GF-D8 (cell line): ENCODE measurements at regions not wholly inside any gene's neighbourhood (a gene's known extent, or its start where the extent isn't known, plus 50 kb on each side); places are given as distances from the start of the nearest gene placed in this dataset.
"Not testable (repeated sequence)": the region's sequence is repeated elsewhere in the genome, so short reads cannot be mapped to it uniquely, and the experiment has no call there.

ENCODE experiments used
- DNase-seq: peaks from one replicate; lab custom pipeline; 2025; lab: John Stamatoyannopoulos, UW

- not testable (repeated sequence) for DNase-seq
These were observed 731.3 kb upstream of the GRAMD2B start for GRCh38 chr5:125691738-125692530.

- no peak for DNase-seq
These were observed 727.1 kb upstream of the GRAMD2B start for GRCh38 chr5:125695996-125696655.

- no peak for DNase-seq
These were observed 726.4 kb upstream of the GRAMD2B start for GRCh38 chr5:125696762-125697161.

- no peak for DNase-seq
These were observed 724.8 kb upstream of the GRAMD2B start for GRCh38 chr5:125698420-125698819.

GRCh38 chr5:125699860-125700259, 723.3 kb upstream of the GRAMD2B start:
- DNase-seq: no peak

GRCh38 chr5:125700380-125700861, 722.8 kb upstream of the GRAMD2B start:
- no peak for DNase-seq

GRCh38 chr5:125703616-125704015, 719.6 kb upstream of the GRAMD2B start:
- no peak for DNase-seq

- no peak for DNase-seq
These were observed 718.3 kb upstream of the GRAMD2B start for GRCh38 chr5:125704888-125705287.

GRCh38 chr5:125708583-125708982, 714.6 kb upstream of the GRAMD2B start:
- no peak for DNase-seq

GRCh38 chr5:125710745-125711144, 712.5 kb upstream of the GRAMD2B start:
- no peak for DNase-seq

- DNase-seq: no peak
These were observed 710.8 kb upstream of the GRAMD2B start for GRCh38 chr5:125712397-125712796.

GRCh38 chr5:125713109-125713805, 710.0 kb upstream of the GRAMD2B start:
- DNase-seq: no peak

- no peak for DNase-seq
These were observed 708.0 kb upstream of the GRAMD2B start for GRCh38 chr5:125715216-125715615.

- DNase-seq: no peak
These were observed 706.0 kb upstream of the GRAMD2B start for GRCh38 chr5:125717209-125717608.

GRCh38 chr5:125719681-125720347, 703.4 kb upstream of the GRAMD2B start:
- DNase-seq: no peak

GRCh38 chr5:125720348-125720685, 702.9 kb upstream of the GRAMD2B start:
- DNase-seq: no peak

- no peak for DNase-seq
These were observed 702.5 kb upstream of the GRAMD2B start for GRCh38 chr5:125720721-125721120.

- DNase-seq: no peak
These were observed 700.7 kb upstream of the GRAMD2B start for GRCh38 chr5:125722550-125722949.

- DNase-seq: no peak
These were observed 697.5 kb upstream of the GRAMD2B start for GRCh38 chr5:125725691-125726090.

- DNase-seq: no peak
These were observed 679.3 kb upstream of the GRAMD2B start for GRCh38 chr5:125743939-125744338.

GRCh38 chr5:125746917-125747316, 676.3 kb upstream of the GRAMD2B start:
- no peak for DNase-seq

- DNase-seq: no peak
These were observed 672.9 kb upstream of the GRAMD2B start for GRCh38 chr5:125750147-125750860.
